GM12873 (cell line): ENCODE measurements at regions not wholly inside any gene's neighbourhood (a gene's known extent, or its start where the extent isn't known, plus 50 kb on each side); places are given as distances from the start of the nearest gene placed in this dataset.

Source experiments
- TF ChIP-seq, protein P1 (sequence below): IDR thresholded peaks from 2 replicates; pipeline ENCODE4 v1.5.1; 2012; ENCODE audit warnings: low read depth, mild to moderate bottlenecking, moderate library complexity, low read length, control low read depth; ENCODE audit not compliant: insufficient read depth; ENCODE audit errors: missing control alignments

DNA sequence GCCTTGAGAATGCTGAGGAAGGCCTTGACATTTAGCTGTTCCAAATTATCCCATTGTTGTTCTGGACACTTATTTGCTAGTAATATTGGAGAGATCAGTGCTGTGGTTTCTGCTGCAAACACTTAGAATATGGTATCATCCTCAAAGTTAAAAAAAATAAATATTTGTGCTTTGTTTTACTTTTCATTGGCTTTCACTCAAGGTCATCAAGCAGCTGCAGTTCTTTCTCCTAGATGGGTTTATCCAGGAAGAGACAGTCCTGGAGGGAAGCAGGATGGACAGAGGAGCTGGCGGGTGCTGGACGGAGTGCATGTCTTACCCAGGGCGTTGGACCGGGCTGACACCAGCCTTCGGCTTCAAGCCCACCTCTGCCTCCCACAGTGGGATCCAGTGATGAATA is 193.6 kb downstream of the MTRR start:
- TF ChIP-seq, protein P1, sequence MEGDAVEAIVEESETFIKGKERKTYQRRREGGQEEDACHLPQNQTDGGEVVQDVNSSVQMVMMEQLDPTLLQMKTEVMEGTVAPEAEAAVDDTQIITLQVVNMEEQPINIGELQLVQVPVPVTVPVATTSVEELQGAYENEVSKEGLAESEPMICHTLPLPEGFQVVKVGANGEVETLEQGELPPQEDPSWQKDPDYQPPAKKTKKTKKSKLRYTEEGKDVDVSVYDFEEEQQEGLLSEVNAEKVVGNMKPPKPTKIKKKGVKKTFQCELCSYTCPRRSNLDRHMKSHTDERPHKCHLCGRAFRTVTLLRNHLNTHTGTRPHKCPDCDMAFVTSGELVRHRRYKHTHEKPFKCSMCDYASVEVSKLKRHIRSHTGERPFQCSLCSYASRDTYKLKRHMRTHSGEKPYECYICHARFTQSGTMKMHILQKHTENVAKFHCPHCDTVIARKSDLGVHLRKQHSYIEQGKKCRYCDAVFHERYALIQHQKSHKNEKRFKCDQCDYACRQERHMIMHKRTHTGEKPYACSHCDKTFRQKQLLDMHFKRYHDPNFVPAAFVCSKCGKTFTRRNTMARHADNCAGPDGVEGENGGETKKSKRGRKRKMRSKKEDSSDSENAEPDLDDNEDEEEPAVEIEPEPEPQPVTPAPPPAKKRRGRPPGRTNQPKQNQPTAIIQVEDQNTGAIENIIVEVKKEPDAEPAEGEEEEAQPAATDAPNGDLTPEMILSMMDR = no peak

DNA sequence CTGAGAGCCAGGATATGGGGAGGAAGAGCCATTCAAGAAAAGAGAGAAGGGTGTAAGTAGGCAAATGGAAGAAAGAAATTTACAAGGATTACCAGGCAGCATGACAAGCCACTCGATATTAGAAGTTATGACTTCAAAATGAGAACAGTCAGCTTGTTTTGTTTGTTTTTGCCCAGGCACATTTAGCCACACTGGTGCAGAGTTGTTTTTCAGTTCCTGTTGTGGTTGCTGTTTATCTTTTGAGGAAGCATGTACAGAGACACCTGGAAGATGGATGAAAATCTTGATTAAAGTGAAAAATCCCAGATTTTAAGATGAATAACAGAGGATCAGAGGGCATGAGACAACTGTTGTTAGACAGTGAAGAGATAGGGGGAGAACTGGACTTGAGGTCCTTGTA is 199.1 kb downstream of the MTRR start:
- TF ChIP-seq, protein P1 = no peak

DNA sequence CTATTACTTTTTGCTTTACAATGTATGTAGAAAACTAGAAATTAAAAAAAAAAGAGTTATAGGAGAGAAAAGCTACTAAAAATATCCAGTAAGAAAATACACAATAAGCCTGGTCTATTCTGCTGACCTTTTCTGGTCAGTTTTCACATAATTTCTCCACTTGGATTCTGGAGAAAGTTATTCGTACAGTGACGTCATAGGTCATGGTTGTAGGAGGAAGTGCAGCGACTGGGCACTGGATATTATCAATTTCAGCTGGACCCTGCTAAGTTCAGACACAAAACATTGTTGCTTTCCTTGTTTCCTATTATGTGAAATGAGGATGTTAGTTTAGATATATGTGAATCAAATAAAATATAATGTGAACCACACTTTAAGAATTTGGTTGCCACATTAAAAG is 201.2 kb downstream of the MTRR start:
- TF ChIP-seq, protein P1 = no peak

DNA sequence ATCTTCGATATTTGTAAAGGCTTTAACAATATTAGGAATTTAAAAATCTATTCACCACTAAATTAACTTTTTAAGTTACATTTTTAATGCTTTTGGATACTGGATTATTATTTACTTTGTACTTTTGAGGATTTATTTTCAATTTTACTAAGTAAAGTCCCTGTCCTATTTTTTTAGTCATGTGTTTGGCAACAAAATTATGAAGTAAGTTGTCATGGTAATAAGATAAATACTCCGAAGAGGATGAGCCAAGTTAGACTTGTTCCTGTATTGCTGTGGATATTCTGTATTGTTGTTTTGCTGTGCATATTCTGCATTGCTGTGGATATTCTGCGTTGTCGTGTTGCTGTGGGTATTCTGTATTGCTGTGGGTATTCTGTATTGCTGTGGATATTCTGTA is 210.1 kb downstream of the MTRR start:
- TF ChIP-seq, protein P1 = no peak

GRCh38 chr5:8081179-8081578 is 212.2 kb downstream of the MTRR start:
- TF ChIP-seq, protein P1 = no peak

- TF ChIP-seq, protein P1 = no peak
Measured at GRCh38 chr5:8093669-8094068, 224.7 kb downstream of the MTRR start.

DNA sequence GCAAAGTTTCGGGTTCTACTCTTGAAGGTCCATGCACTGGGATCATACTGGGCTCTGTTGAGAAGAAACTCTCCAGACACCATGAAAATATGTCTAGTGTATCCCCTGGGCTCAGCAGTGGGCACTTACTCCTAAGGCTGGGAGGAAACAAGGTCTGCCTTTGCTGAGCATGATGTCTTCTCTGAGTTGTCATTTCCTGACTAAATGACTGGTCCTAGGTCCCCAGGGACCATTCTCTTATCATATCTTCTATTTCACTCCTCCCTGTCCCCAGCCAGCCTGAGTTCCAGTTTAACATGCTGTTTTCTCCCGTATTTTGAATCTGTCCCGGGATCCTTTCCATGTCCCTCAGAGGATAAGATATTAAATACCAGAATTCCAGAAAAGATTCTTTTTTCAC is 225.4 kb downstream of the MTRR start:
- TF ChIP-seq, protein P1 = no peak

- TF ChIP-seq, protein P1 = no peak
Measured at GRCh38 chr5:8097146-8097545, 228.2 kb downstream of the MTRR start.
